ENCODE measurements at regions not wholly inside any gene's neighbourhood (a gene's known extent, or its start where the extent isn't known, plus 50 kb on each side); places are given as distances from the start of the nearest gene placed in this dataset.

- TF ChIP-seq CTCF (IDR thresholded peaks at IDR 0.05) (no peak), POLR2A (IDR thresholded peaks at IDR 0.05; ENCODE audit: low read depth) (no peak), POLR2AphosphoS5 (IDR thresholded peaks at IDR 0.05) (no peak), EP300 (IDR thresholded peaks at IDR 0.05) (no peak)
These were observed 145.7 kb upstream of the B3GAT1 start for GRCh38 chr11:134557571-134558257.

Data from esophagus muscularis mucosa (tissue), 4 donors.